Liver (tissue), 7 donors: ENCODE measurements at regions not wholly inside any gene's neighbourhood (a gene's known extent, or its start where the extent isn't known, plus 50 kb on each side); places are given as distances from the start of the nearest gene placed in this dataset.
"Not testable (repeated sequence)": the region's sequence is repeated elsewhere in the genome, so short reads cannot be mapped to it uniquely, and the experiment has no call there.

Experiments
- DNase-seq: peaks from one replicate; pipeline ENCODE4 v3.0.0-alpha.2; 2017; ENCODE audit warnings: low spot score
- H3K27ac ChIP-seq, 2 donors: one replicate each; pipeline ENCODE4 v1.7.0; 2013; ENCODE audit warnings: inconsistent platforms in 2 of 2, low read length in 2 of 2, control low read depth in 1 of 2, low read depth in 1 of 2, mild to moderate bottlenecking in 1 of 2
- H3K27me3 ChIP-seq, 4 donors: one replicate each; pipeline versions ENCODE4 v1.6.1 to v1.7.0; 2013; ENCODE audit warnings: low read length in 3 of 4, inconsistent platforms in 1 of 4, mild to moderate bottlenecking in 1 of 4, moderate library complexity in 1 of 4; ENCODE audit not compliant: control insufficient read depth in 4 of 4, insufficient read depth in 4 of 4
- H3K36me3 ChIP-seq, 4 donors: one replicate each; pipeline versions ENCODE4 v1.6.1 to v1.7.0; 2013; ENCODE audit warnings: low read length in 3 of 4, mild to moderate bottlenecking in 3 of 4, low read depth in 1 of 4, moderate library complexity in 1 of 4; ENCODE audit not compliant: control insufficient read depth in 4 of 4, insufficient read depth in 3 of 4
- H3K4me1 ChIP-seq, 4 donors: one replicate each; pipeline versions ENCODE4 v1.6.1 to v1.7.0; 2013; ENCODE audit warnings: low read length in 3 of 4, mild to moderate bottlenecking in 3 of 4, moderate library complexity in 1 of 4; ENCODE audit not compliant: control insufficient read depth in 4 of 4, insufficient read depth in 4 of 4
- H3K4me3 ChIP-seq, 3 donors: one replicate each; pipeline versions ENCODE4 v1.6.1 to v1.7.0; 2013; ENCODE audit warnings: low read length in 3 of 3, control low read depth in 1 of 3, low read depth in 1 of 3, mild to moderate bottlenecking in 1 of 3
- H3K9ac ChIP-seq, 2 donors: one replicate each; pipeline ENCODE4 v1.7.0; 2013; ENCODE audit warnings: low read length in 2 of 2, mild to moderate bottlenecking in 2 of 2, moderate library complexity in 2 of 2, control low read depth in 1 of 2, low read depth in 1 of 2
- H3K9me3 ChIP-seq, 4 donors: one replicate each; pipeline versions ENCODE4 v1.6.1 to v1.7.0; 2013; ENCODE audit warnings: low read length in 3 of 4; ENCODE audit not compliant: control insufficient read depth in 4 of 4
- FOXA2 ChIP-seq: IDR thresholded peaks from 2 replicates; pipeline ENCODE4 v1.6.1; 2016; ENCODE audit warnings: antibody characterized with exemption
- HNF4A ChIP-seq, 2 donors: conservative IDR thresholded peaks; 2 replicates each; pipeline ENCODE4 v1.6.1; 2016; ENCODE audit warnings: antibody characterized with exemption in 2 of 2, mild to moderate bottlenecking in 2 of 2
- NR2F2 ChIP-seq: IDR thresholded peaks from 2 replicates; pipeline ENCODE4 v1.6.1; 2016; ENCODE audit warnings: antibody characterized with exemption
- RAD21 ChIP-seq, 2 donors: IDR thresholded peaks; 2 replicates each; pipeline ENCODE4 v1.6.1; 2016; ENCODE audit warnings: antibody characterized with exemption in 2 of 2, mild to moderate bottlenecking in 2 of 2
- RXRA ChIP-seq, 2 donors: IDR thresholded peaks; 2 replicates each; pipeline ENCODE4 v1.6.1; 2017 to 2018; ENCODE audit warnings: antibody characterized with exemption in 2 of 2, mild to moderate bottlenecking in 1 of 2
- SP1 ChIP-seq: IDR thresholded peaks from 2 replicates; pipeline ENCODE4 v1.6.1; 2018; ENCODE audit warnings: antibody characterized with exemption, mild to moderate bottlenecking
- YY1 ChIP-seq: IDR thresholded peaks from 2 replicates; pipeline ENCODE4 v1.6.1; 2016; ENCODE audit warnings: antibody characterized with exemption, mild to moderate bottlenecking
- WGBS: extraction: QIAGEN DNeasy Blood & Tissue Kit; methylation state at CpG from one replicate; pipeline ENCODE4 v1.1.7; 2013; 5-methylcytosine and 5-hydroxymethylcytosine counted together
- TF ChIP-seq, protein P1 (sequence below): IDR thresholded peaks from 2 replicates; pipeline ENCODE4 v1.6.1; 2016; ENCODE audit warnings: antibody characterized with exemption
- donor health status: healthy.
- donor health status: healthy.
- donor health status: healthy.
- donor health status: healthy.

DNA sequence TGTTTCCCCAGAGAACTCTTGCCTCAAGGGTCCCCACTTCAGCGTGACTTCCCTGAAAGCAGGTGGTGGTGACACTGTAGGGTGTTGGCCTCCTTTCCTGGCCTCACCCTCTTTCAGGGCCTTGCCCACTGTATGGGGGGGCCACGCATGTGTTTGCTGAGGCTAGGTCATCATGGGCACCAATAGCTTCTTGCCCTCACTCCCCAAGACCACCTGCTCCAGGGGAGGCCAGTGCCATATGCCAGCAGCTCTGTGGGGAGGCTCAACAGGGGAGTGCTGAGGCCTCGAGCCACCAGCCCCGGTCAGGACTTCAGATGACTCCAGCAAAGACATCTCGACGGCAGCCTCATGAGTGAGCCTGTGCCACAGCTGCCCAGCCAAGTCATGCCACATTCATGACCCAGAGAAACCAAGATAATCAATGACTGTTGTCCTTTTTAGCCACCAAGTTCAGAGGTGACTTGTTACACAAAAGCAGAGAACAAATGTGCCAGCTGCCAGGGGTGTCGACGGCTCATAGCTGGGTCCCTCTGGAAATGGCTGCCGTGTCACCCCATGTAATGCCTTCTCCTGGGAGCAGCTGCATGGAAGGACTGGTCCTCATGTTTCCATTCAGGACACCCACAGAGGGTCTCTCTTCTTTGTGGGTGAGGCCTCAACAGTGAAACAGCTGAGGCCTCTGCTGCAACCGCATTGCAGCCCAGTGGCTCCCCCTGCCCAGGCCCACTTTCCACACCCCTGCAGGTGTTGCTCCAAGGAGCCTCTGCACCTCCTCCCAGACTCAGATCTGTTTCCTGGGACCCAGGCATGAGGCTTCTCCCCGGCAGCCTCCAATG, 162.2 kb downstream of the LAT start:
- TF ChIP-seq RAD21 (IDR thresholded peaks at IDR 0.05) (peak in 1 of 2 donors; percentile 28), RXRA (IDR thresholded peaks at IDR 0.05) (peak; percentile 33 to 63), YY1 (peak; percentile 32), HNF4A (conservative IDR thresholded peaks at IDR 0.05) (peak in 1 of 2 donors; percentile 30), FOXA2 (peak; percentile 14), NR2F2 (peak; percentile 20), SP1 (peak; percentile 8)
- H3K4me3 ChIP-seq = peak overlapping the region in 1 of 3 donors; percentile 33
- H3K36me3 ChIP-seq, H3K27me3 ChIP-seq, H3K9me3 ChIP-seq, DNase-seq: not testable (repeated sequence)
- H3K27ac ChIP-seq = peak overlapping the region; percentile 97
- H3K9ac ChIP-seq = peak overlapping the region in 1 of 2 donors; percentile 82
- peaks cover 2 to 22% (median 14%) of the 10 kb centered on the region in 4 donors for H3K4me1 ChIP-seq
- WGBS = 43% methylated on average over 11 of the region's 11 CpGs

- no peaks in the 10 kb centered on the region for H3K9me3 ChIP-seq
- H3K9ac ChIP-seq = no peak overlapping the region
- DNase-seq = no peak
- H3K4me3 ChIP-seq = no peak overlapping the region
- H3K27me3 ChIP-seq = no peaks in the 10 kb centered on the region
- H3K4me1 ChIP-seq = peaks cover 2 to 22% (median 13%) of the 10 kb centered on the region in 4 donors
- H3K36me3 ChIP-seq = no peaks in the 10 kb centered on the region
- 95% methylated on average over 15 of the region's 15 CpGs for whole genome bisulfite sequencing
- H3K27ac ChIP-seq = peak overlapping the region; percentile 97
- TF ChIP-seq YY1 (no peak), RXRA (IDR thresholded peaks at IDR 0.05) (no peak)
- TF ChIP-seq, protein P1, sequence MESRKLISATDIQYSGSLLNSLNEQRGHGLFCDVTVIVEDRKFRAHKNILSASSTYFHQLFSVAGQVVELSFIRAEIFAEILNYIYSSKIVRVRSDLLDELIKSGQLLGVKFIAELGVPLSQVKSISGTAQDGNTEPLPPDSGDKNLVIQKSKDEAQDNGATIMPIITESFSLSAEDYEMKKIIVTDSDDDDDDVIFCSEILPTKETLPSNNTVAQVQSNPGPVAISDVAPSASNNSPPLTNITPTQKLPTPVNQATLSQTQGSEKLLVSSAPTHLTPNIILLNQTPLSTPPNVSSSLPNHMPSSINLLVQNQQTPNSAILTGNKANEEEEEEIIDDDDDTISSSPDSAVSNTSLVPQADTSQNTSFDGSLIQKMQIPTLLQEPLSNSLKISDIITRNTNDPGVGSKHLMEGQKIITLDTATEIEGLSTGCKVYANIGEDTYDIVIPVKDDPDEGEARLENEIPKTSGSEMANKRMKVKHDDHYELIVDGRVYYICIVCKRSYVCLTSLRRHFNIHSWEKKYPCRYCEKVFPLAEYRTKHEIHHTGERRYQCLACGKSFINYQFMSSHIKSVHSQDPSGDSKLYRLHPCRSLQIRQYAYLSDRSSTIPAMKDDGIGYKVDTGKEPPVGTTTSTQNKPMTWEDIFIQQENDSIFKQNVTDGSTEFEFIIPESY = no peak
Observed at GRCh38 chr16:29146266-29146665, 161.4 kb downstream of the LAT start.

- not testable (repeated sequence) for H3K4me3 ChIP-seq, H3K36me3 ChIP-seq, H3K9me3 ChIP-seq, DNase-seq, H3K9ac ChIP-seq, H3K27me3 ChIP-seq
- WGBS = 93% methylated on average over 15 of the region's 15 CpGs
- peak overlapping the region; percentile 50 to 97 for H3K27ac ChIP-seq
- H3K4me1 ChIP-seq = peaks cover 2 to 22% (median 13%) of the 10 kb centered on the region in 4 donors
Observed at GRCh38 chr16:29145486-29146225, 160.8 kb downstream of the LAT start.

- H3K27me3 ChIP-seq, H3K36me3 ChIP-seq, H3K4me3 ChIP-seq, H3K9ac ChIP-seq, DNase-seq, H3K9me3 ChIP-seq: not testable (repeated sequence)
- 99% methylated on average over 12 of the region's 12 CpGs for WGBS
- Histone ChIP-seq H3K4me1 (peaks cover 2 to 20% (median 11%) of the 10 kb centered on the region in 4 donors), H3K27ac (peak overlapping the region in 1 of 2 donors; percentile 50)
Observed at GRCh38 chr16:29145086-29145485, 160.2 kb downstream of the LAT start.

DNA sequence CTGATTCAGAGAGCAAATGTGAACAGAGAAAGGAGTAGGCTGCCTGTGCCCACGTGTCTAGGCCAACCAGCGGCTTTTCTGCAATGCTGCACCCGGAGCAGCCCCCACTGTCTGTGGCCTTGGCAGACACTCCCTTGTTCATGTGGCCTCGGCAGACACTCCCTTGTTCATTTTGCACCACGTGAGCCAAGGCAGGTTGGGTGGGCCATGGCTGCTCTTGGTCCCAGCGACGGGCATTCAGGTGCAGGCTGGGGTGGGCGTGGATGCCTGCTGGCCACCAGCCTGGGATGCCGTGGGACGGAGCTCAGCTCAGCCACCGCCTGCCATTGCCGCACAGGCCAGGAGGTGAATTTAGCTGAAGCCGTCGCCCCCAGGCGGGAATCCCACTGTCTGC, 159.8 kb downstream of the LAT start:
- not testable (repeated sequence) for DNase-seq
- H3K27ac ChIP-seq = peak overlapping the region in 1 of 2 donors; percentile 25

GRCh38 chr16:29143739-29144668, 159.2 kb downstream of the LAT start:
- H3K9me3 ChIP-seq, H3K27me3 ChIP-seq, H3K4me3 ChIP-seq, DNase-seq, H3K9ac ChIP-seq, H3K36me3 ChIP-seq: not testable (repeated sequence)
- H3K4me1 ChIP-seq = peaks cover 2 to 18% (median 11%) of the 10 kb centered on the region in 4 donors
- WGBS = 93% methylated on average over 19 of the region's 23 CpGs
- peak overlapping the region in 1 of 2 donors; percentile 7 for H3K27ac ChIP-seq

More for the DNA sequence above, 159.8 kb downstream of the LAT start:
- not testable (repeated sequence) for H3K4me3 ChIP-seq, H3K36me3 ChIP-seq, H3K9me3 ChIP-seq, H3K9ac ChIP-seq, H3K27me3 ChIP-seq
- H3K4me1 ChIP-seq = peaks cover 2 to 20% (median 11%) of the 10 kb centered on the region in 4 donors
- WGBS = 88% methylated on average over 15 of the region's 15 CpGs
